GM21526 (cell line): ENCODE measurements at regions not wholly inside any gene's neighbourhood (a gene's known extent, or its start where the extent isn't known, plus 50 kb on each side); places are given as distances from the start of the nearest gene placed in this dataset.

ENCODE experiments used
- ATAC-seq: cut with Tn5 transposase; IDR thresholded peaks from one replicate; pipeline ENCODE4 v1.9.1; 2021; ENCODE audit warnings: moderate library complexity; ENCODE audit not compliant: unreplicated experiment, low FRiP score

DNA sequence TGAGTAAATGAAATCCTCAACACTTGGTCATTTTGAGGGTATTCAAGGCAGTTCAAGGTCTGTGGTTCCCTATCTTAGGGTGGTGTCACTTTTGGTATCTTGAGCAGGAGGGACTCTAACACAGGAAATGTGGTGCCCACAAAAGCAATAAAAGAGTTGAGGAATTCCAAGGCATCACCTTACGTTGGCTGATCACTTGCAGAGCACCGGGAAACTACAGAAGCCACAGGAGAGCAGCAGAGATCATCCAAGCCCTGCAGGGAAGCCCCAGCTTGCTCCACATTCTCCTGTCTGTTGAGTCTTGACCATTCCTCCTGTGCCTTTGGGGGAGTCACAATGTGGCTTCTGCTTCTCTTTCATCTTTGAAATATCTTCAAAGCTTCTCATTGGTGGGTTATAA, 565.8 kb upstream of the ADARB2 start:
- ATAC-seq = no peak

DNA sequence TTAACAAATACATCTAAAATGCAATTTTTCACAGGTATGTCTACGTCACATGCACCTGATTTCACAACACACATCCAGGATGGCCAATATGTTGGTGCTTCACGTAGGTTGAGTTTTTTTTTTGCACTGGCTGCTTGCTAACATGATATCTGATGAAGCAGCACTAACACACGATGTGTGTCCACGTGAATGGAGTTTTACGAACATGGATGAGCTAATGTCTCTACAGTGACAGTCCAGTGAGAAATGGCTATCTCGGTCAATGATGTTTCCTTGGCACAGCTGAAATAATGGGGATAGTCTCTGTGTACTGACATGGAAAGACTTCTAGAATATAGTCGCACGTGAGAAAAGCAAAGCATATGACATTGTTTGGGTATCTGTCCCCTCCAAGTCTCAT, 563.9 kb upstream of the ADARB2 start:
- no peak for ATAC-seq

DNA sequence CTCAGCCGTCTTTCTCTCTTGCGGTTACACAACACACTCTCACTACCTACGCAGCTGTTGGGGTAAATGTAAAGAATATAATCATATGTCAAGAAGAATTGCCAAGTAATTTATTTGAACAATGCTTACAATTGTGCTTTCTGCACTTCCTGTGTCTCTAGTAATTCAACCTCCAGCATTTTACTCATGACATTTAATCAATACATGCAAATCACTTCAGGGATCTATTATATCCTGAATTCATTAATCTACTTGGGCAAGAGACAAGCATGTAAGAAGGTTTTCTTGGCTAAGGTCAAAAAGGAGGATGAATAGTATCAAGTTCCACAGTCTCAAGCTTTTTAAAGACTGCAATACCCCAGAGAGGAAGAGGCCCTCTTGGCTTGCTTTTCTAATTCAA, 562.9 kb upstream of the ADARB2 start:
- no peak for ATAC-seq

DNA sequence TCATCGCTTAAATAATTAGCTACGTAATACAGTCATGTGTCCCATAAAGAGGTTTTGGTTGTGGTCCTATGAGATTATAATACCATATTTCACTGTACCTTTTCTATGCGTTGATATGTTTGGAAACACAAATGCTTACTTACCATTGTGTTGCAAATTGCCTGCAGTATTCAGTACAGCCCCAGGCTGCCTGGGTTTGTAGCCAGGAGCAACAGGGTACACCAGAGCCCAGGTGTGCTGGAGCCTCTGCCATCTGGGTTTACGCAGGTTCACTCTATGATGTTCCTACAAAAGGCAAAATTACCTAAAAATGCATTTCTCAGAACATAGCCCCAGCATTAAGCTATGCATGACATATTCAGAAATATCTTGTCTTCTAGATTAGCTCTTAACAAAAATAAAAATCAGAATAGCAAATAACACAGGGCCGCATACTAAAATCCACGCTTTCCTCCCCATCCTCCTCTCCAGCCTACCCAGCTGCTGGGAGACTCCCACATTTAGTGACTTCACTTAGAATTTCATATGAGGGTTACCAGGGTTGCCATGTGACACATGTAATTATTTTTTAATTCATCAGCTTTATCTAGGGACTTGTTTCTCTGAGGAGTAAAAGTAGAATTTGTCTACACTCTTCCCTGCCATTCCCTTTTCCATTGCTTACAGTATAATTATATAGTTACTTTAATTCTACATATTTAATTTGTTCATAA, 559.0 kb upstream of the ADARB2 start:
- ATAC-seq = no peak

DNA sequence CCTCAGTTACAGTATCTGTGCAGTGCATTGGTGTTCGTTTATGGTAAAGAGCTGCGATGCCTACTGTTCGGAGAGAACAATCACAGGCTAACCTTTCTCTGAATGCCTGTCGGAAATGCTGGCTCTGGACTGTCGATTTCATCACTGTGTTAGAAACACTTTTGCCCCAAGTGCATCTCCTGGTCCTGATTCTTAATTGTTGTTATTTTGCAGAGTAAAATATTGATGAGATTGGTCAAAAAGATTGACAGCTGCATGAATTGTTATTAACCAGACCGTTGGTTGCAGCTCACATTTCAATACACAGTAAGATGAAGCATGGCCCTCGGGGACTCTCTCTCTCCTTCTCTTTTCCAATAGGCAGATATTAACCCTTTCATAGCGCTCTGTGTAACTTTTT, 557.4 kb upstream of the ADARB2 start:
- ATAC-seq = no peak

DNA sequence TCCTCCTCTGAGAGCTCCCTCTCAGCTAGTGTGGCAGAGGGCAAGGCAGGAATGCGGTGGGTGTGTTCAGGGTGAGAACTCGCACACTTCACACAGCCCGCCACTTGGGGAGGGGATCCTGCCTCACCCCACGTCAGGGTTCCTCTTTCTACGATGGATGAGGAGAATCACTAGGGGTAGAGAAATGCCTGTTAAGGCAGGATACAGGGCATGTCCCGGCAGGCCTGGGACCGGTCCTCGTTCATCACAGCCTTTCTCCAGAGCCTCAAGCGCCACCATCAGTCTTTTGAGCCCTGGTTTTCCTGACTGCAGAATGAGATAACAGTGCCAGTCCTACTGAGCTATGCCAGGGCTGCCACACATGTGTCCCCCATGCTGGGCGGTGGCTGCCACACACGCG, 546.7 kb upstream of the ADARB2 start:
- no peak for ATAC-seq

DNA sequence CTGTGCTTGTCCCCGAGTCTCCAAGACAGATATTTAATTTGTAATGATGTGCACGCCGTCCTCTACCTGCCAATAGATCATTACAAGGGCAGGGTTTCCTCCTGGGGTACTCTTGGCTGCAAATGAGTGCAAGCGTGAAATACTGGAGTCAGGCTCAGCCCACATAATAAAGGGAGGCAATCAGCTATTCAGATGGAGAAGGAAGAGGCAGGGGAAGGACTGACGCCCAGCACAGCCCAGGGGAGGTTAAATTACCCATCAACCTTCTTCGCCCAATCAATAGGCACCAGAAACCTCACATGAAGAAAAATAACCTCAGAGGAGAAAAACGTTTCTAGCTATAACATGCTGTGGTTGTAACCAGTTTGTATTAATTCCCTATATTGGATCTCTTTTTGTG, 544.9 kb upstream of the ADARB2 start:
- ATAC-seq = no peak

DNA sequence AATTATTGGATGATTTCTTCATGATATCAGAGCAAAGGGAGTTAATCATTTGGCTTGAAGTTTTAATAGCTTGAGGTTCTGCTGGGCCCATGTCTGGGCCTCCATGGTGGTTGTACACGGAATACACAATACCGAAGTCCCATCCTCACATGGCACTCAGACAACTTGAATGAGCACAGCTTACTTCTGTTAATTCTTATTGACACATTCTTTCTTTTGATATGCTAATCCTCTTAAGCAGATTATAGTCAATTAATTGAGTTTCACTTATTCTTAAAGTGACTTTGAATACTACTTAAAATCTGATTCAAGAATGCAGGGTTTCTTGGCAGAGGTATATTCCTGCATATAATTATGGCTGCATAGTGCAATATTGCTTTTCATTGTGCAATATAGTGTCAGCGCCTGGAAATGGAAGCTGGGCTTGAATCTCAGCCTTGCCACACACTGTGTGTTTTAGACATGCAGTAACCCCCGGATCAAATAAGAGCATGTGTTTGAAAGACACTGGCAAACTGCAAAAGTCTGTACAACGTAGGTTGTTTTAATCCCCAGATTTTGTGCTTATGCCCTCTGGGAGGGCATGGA, 543.5 kb upstream of the ADARB2 start:
- ATAC-seq = no peak

DNA sequence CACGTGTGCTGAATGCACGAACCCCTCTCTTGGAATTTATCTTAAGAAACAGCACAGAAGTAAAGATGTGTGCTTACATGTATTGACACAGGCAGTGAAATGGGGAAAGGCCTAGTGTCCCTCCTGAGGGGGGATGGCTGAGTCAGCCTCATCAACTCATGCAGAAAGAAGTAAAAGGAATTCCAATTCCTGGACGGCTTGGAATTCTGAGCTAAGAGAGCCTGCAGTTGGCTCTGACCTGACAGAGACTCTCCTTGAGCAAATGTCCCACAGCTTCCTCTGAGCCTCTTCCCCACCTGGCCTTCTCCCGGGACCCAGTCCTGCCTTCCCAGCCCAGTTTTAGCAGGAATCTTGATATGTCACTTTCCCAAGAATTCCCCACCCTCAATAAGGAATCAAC, 542.4 kb upstream of the ADARB2 start:
- no peak for ATAC-seq

DNA sequence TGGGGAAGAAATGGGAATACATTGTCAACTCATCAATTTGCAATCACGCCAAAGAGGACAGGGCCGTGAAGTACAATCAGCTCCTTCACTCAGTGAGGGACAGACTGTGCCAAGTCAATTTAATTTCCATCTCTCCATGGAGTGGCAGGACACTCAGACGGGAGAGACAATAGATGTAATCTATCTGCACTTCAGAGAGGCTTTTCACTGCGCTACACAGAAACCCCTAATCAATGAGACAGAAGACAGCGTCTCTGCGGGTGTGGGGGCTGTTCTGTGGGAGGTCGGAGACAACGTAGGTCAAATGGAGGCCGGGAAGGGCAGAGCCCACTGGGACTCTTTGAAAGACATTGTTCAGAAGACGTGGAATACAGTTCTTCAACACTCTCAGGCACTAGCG, 541.0 kb upstream of the ADARB2 start:
- ATAC-seq = no peak

DNA sequence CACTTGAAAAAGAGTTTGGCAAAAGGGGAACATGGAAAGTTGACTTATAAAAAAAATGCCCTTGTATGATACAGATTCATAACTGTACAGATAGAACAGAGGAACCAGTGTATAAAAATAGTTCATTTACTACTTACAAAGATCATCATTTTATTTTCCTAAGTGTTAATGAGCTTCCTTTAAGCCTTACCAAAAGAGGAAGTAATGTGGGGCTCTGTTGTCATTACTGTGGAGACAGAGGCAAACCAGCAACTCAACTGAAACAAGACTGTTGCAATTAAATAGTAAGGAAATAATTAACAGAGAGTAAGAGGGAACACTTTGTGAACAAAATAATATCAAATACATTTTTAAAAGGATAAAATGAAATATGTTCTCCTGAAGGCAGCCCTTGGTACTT, 526.2 kb upstream of the ADARB2 start:
- ATAC-seq = no peak

DNA sequence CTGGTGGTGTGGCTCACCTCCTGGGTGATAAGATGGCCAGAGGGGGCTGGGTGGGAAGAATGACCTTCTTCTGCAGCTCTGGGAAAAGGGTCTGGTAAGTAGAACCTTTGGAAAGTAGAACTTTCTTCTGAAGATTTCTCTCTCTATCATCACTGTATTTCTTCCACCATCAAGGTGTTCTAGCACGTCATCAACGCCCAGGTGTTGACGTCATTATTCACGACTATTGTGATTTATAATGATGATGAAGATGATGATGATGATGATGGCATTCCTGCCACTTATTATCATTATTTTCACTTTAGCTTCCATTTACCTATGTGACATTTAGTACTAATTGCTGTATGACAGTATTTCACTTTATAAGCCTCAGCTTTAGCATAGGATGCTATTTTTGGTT, 525.6 kb upstream of the ADARB2 start:
- ATAC-seq = no peak

DNA sequence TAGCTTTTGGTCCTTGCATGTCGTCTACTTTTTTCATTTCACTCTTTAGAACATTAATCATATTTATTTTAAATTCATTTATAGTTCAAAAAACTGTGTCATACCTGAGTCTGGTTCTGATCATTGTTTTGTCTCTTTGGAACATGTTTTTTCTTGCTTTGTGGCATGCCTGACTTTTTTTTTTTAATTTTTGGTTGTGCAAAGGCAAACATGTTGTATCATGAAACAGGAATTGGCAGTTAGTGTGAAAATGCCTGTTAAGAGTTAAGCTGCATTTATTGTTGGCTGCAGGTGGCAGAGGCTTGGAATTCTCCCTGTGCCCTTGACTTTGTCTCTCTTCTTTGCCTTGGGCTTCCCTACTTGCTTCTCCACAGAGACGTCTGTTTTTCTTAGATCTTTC, 525.0 kb upstream of the ADARB2 start:
- ATAC-seq = no peak

DNA sequence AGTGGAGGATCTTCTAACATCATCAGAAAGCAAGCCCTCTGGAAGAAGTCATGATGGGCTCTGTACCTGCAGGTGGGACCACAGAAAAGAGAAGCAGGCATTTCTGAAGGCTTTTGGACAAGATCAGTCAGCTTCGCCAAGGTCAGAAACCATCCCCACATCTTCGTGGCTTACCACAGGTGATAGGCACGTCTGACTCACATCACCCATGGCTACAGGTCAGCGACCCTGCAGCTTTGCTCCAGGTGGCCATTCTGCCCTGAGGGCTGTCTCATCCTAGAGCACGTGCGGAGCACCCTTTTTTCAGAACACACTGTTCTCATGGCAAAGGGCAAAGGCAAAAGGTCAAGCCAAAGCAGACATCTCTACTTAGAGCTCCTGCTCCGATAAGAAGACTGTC, 518.9 kb upstream of the ADARB2 start:
- no peak for ATAC-seq

DNA sequence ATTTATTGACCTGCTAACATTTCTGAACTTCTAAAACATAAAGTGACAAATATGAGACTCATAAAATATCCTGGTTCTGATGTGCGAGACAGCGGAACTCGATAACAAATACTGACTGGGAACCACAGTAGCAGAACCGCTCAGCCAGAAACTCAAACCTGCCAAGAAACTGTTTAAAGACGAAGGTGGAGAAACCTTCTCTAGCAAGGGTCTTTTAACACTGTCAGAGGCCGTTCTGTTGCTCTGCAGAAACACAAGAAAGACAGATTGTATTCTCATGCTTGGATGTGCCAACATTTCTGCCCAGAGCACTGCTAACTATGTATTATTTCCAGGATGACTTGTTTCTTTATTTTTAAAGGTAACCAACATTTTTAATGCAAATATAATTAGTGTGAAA, 514.8 kb upstream of the ADARB2 start:
- ATAC-seq = no peak

DNA sequence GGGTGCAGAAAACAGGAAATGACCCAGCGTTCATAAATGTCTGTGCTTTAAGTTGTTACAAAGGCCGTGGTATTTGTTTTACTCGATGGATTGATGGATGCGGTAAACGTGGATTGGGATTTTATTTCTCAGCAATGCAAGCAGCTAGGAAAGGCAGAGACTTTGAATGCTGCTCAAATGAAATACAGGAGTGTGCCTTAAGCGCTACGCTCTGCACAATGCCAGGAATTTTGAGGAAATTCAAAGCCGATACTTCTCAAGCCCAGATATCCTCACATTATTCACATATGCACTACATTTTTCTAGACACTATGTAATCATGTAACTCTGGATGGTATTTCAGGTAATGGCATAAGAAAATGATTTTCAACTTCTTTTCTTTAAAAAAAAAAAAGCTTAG, 514.3 kb upstream of the ADARB2 start:
- no peak for ATAC-seq

DNA sequence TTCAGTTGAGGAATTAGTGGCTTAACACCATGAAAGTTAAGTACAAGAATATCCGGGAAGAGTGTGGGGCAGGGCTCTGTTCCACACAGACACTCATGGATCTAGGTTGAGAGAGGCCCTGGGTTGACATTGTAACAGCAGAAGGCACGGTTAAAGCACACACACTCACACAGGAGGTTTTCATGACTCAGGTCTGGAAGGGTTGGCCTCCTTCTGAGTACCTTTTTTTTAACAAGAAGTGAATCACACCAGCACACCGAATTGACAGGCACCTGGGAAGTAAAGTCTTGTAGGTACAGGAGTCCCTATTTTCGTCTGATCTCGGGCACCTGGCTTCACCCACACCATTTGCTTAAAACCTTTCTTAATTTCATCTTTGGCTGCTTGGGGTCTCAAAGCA, 509.4 kb upstream of the ADARB2 start:
- no peak for ATAC-seq

DNA sequence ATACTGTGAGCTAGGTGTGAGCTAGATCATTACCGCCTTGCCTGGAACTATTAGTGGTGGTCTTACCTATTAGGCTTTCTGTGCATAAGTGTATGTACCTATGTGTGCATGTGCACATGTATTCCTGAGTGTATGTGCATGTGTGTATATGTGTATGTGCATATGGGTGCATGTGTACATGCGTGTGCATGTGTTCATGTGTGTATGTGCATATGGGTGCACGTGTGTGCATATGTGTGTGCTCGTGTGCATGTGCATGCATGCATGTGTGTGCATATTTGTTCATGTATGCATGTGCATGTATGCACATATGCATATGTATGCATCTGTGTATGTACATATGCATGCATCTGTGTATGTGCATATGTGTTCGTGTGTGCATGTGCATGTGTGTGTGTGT, 508.3 kb upstream of the ADARB2 start:
- ATAC-seq = no peak

DNA sequence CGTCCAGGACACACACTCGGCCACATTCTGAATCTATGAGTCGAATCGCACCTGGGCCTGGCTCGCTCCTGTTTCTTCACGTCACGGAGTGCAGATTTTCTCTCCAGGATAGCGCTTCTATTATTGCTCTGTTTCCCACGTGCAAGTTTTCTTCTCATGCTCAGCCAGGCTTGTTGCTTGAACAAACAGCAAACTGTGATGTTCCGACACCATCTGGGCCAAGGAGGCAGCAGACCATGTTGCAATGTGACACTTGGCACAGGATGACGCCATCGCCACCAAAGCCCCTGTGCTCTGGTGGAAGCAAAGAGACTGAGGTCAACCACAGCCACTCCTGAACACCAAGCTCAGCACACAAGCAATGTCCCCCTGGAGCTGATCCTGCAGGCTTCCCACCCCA, 507.1 kb upstream of the ADARB2 start:
- no peak for ATAC-seq

DNA sequence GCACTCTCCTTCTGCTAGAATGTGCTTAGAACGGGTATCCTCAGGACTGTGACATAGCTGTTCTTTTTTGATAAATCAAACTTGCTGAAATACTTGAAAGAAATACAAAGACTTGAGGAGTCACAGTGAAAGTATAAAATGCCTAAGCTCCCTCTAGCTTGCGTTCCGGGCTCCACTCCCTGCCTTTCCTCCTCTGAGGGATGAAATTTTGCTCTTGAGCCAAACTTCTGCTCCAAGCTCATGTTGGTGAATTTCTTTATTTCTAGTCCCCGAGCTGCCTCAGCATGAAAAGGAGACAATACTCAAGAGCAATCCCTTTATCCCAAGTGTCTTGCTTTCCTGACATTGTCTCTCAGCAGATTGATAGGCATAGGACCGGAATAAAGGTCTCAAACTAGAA, 499.6 kb upstream of the ADARB2 start:
- no peak for ATAC-seq

DNA sequence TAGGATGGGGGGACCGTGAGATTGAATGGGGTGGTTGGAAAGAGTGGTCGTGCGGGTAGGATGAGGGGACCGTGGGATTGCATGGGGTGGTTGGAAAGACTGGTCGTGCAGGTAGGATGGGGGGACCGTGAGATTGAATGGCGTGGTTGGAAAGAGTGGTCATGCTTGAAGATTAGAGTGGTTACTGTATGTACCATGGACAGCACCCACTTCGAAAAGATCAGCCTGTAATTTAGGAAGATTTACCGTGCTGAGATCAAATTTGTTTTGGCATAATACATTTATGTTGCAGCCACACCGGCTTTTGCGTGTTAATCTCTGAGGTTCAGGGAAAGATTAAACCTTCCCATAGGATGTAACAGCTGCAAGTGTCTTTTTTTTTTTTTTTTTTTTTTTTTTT, 495.2 kb upstream of the ADARB2 start:
- no peak for ATAC-seq

DNA sequence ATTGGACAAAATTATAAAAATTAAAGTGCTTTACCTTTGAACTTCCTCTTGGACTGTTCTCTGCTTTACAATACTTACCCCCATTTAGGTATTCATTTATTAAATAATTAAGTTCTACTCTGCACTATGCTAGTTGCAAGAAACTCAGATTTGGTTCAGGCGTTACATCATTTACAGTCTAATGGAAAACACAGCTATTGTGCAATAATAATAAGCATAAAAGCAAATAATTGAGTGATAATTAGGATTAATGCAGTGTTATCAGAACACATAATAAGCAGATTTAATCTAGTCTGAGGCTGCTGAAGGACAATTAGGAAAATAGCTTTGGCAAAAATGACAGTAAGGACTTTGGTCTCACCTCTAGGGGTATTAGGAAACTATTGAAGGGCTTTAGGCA, 493.2 kb upstream of the ADARB2 start:
- ATAC-seq = no peak
